Peyer's patch (tissue), 4 donors: ENCODE measurements at regions not wholly inside any gene's neighbourhood (a gene's known extent, or its start where the extent isn't known, plus 50 kb on each side); places are given as distances from the start of the nearest gene placed in this dataset.

ENCODE experiments used
- DNase-seq, 3 donors: peaks; one replicate each; pipeline ENCODE4 v3.0.0-alpha.2; 2017 to 2019
- H3K27ac ChIP-seq, 4 donors: fragments of 200-600 bp; sonication (generic); one replicate each; pipeline ENCODE4 v1.5.1; 2016 to 2019
- H3K27me3 ChIP-seq, 2 donors: fragments of 200-600 bp; sonication (generic); one replicate each; pipeline ENCODE4 v1.5.1; 2019
- H3K36me3 ChIP-seq, 3 donors: fragments of 200-600 bp; sonication (generic); one replicate each; pipeline ENCODE4 v1.5.1; 2016 to 2019
- H3K4me1 ChIP-seq, 4 donors: fragments of 200-600 bp; sonication (generic); one replicate each; pipeline ENCODE4 v1.5.1; 2016 to 2019
- H3K4me3 ChIP-seq, 4 donors: fragments of 200-600 bp; sonication (generic); 1 replicate in 3 of 4; 2 replicates in 1 of 4; pipeline ENCODE4 v1.5.1; 2016 to 2019; ENCODE audit warnings: mild to moderate bottlenecking in 1 of 4
- H3K9me3 ChIP-seq, 4 donors: fragments of 200-600 bp; sonication (generic); one replicate each; pipeline ENCODE4 v1.5.1; 2016 to 2019; ENCODE audit warnings: mild to moderate bottlenecking in 1 of 4
- POLR2A ChIP-seq, 2 donors: fragments of 450-650 bp; IDR thresholded peaks; one replicate each; pipeline ENCODE4 v1.5.1; 2017; ENCODE audit warnings: antibody characterized with exemption in 2 of 2, mild to moderate bottlenecking in 2 of 2, moderate library complexity in 2 of 2
- TF ChIP-seq, protein P1 (sequence below), 6 experiments: fragments of 450-650 bp in 4 of 6; fragments of 200-600 bp in 2 of 6; sonication (generic) in 1 of 6; IDR thresholded peaks; one replicate each; pipeline ENCODE4 v1.5.1; 2017 to 2019; ENCODE audit warnings: antibody characterized with exemption in 6 of 6, mild to moderate bottlenecking in 3 of 6, moderate library complexity in 1 of 6

DNA sequence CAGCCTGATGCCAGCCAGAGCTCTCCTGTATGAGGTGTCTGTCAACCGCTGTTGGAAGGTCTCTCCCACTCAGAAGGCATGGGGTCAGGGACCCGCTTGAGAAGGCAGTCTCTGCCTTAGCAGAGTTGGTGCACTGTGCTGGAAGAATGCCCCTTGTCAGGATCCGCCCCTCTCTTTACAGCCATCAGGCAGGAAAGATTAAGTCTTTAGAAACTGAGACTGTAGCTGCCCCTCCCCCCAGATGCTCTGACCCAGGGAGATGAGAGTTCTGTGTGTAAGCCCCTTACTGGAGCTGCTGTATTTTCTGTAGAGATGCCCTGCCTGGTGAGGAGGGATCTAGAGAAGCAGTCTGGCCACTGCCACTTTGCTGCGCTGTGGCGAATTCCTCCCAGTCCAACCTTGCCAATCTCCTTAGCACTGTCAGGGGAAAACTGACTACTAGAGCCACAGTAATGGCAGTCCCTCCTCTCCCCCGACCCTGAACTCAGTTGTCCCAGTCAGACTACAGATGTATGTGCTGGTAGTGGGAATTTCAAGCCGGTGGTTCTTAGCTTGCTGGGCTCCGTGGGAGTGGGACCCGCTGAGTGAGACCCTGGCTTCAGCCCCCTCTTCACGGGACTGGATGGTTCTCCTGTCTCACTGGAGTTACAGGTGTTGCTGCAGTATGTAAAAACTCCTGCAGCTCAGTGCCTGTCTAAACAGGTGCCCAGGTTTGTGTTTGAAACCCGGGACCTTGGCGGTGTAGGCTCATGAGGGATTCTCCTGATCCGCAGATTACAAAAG lies 285.5 kb upstream of the ZWINT start:
- H3K36me3 ChIP-seq: no peaks in the 10 kb centered on the region
- DNase-seq: no peak
- no peaks in the 10 kb centered on the region for H3K27me3 ChIP-seq
- H3K9me3 ChIP-seq: no peaks in the 10 kb centered on the region
- no peak for TF ChIP-seq POLR2A (IDR thresholded peaks at IDR 0.05)
- TF ChIP-seq, protein P1, sequence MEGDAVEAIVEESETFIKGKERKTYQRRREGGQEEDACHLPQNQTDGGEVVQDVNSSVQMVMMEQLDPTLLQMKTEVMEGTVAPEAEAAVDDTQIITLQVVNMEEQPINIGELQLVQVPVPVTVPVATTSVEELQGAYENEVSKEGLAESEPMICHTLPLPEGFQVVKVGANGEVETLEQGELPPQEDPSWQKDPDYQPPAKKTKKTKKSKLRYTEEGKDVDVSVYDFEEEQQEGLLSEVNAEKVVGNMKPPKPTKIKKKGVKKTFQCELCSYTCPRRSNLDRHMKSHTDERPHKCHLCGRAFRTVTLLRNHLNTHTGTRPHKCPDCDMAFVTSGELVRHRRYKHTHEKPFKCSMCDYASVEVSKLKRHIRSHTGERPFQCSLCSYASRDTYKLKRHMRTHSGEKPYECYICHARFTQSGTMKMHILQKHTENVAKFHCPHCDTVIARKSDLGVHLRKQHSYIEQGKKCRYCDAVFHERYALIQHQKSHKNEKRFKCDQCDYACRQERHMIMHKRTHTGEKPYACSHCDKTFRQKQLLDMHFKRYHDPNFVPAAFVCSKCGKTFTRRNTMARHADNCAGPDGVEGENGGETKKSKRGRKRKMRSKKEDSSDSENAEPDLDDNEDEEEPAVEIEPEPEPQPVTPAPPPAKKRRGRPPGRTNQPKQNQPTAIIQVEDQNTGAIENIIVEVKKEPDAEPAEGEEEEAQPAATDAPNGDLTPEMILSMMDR (IDR thresholded peaks at IDR 0.05): no peak
- no peaks in the 10 kb centered on the region for H3K4me1 ChIP-seq
- no peak overlapping the region for H3K4me3 ChIP-seq
- H3K27ac ChIP-seq: no peak overlapping the region

DNA sequence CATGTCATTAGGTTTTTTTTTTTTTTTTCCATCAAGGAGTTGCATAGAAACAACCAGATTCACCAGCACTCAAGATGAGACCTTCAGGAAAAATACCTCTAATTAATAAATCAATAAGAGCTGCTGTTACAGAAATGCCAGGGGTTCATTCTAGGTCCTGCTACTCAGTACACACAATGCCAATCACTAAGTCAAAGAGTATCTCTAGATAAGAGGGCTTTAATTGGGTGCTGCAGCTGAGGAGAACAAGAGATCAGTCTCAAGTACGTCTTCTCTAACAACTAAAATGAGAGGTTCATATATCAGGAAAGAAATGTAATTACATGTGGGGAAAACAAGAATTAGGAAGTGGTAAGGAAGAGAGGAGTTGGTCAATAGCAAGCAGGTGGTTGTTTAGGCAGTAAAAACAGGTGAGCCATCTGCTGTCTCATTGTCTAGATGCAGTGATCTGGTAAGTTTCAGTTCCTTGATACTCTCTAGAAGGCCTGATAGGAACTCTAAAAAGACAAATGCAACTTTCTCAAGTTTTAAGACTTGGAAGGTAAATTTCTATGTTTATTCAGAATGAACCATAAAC lies 272.9 kb upstream of the ZWINT start:
- no peak for TF ChIP-seq POLR2A (IDR thresholded peaks at IDR 0.05)
- TF ChIP-seq, protein P1 (IDR thresholded peaks at IDR 0.05): no peak
- no peak for DNase-seq
- Histone ChIP-seq H3K4me3 (no peak overlapping the region), H3K4me1 (no peaks in the 10 kb centered on the region), H3K27ac (peak overlapping the region in 1 of 4 donors; percentile 50), H3K9me3 (no peaks in the 10 kb centered on the region), H3K27me3 (no peaks in the 10 kb centered on the region), H3K36me3 (no peaks in the 10 kb centered on the region)

- no peak for DNase-seq
- no peaks in the 10 kb centered on the region for H3K4me1 ChIP-seq
- TF ChIP-seq, protein P1 (IDR thresholded peaks at IDR 0.05): no peak
- no peak for TF ChIP-seq POLR2A (IDR thresholded peaks at IDR 0.05)
Measured at GRCh38 chr10:56632537-56632936, 271.5 kb upstream of the ZWINT start.

GRCh38 chr10:56624082-56624481 lies 263.0 kb upstream of the ZWINT start:
- TF ChIP-seq, protein P1 (IDR thresholded peaks at IDR 0.05): no peak
- Histone ChIP-seq H3K27ac (no peak overlapping the region), H3K9me3 (no peaks in the 10 kb centered on the region), H3K36me3 (no peaks in the 10 kb centered on the region), H3K4me3 (no peak overlapping the region), H3K4me1 (peaks cover 0 to 12% (median 0%) of the 10 kb centered on the region in 4 donors), H3K27me3 (no peaks in the 10 kb centered on the region)
- no peak for DNase-seq

More at GRCh38 chr10:56632537-56632936, 271.5 kb upstream of the ZWINT start:
- no peak overlapping the region for H3K4me3 ChIP-seq
- no peak overlapping the region for H3K27ac ChIP-seq
- H3K36me3 ChIP-seq: no peaks in the 10 kb centered on the region
- no peaks in the 10 kb centered on the region for H3K9me3 ChIP-seq
- H3K27me3 ChIP-seq: no peaks in the 10 kb centered on the region

- H3K4me3 ChIP-seq: peak overlapping the region in 1 of 4 donors; percentile 46
- TF ChIP-seq, protein P1 (IDR thresholded peaks at IDR 0.05): no peak
- no peak for TF ChIP-seq POLR2A (IDR thresholded peaks at IDR 0.05)
- DNase-seq: no peak
- H3K4me1 ChIP-seq: peaks cover 0 to 12% (median 0%) of the 10 kb centered on the region in 4 donors
- H3K36me3 ChIP-seq: no peaks in the 10 kb centered on the region
- H3K27me3 ChIP-seq: no peaks in the 10 kb centered on the region
- H3K9me3 ChIP-seq: no peaks in the 10 kb centered on the region
- peak overlapping the region in 3 of 4 donors; percentile 21 to 35 (median 32) for H3K27ac ChIP-seq
Measured at GRCh38 chr10:56623064-56623463, 262.0 kb upstream of the ZWINT start.
